K562 (cell line): ENCODE measurements at regions not wholly inside any gene's neighbourhood (a gene's known extent, or its start where the extent isn't known, plus 50 kb on each side); places are given as distances from the start of the nearest gene placed in this dataset.

ENCODE experiments used
- BHLHE40 ChIP-seq: IDR thresholded peaks from 2 replicates; pipeline ENCODE4 v1.6.1; 2011; ENCODE audit warnings: low read length, improper control_type of control experiment
- CHD2 ChIP-seq: IDR thresholded peaks from 2 replicates; pipeline ENCODE4 v1.6.1; 2011; ENCODE audit warnings: low read depth, low read length
- CTCF ChIP-seq, 3 experiments: IDR thresholded peaks in 2 of 3; conservative IDR thresholded peaks in 1 of 3; 2 replicates each; pipeline ENCODE4 v1.5.1; 2011 to 2012; ENCODE audit warnings: low read length in 3 of 3, mild to moderate bottlenecking in 3 of 3, control low read depth in 2 of 3, improper control_type of control experiment in 1 of 3, inconsistent platforms in 1 of 3, low read depth in 1 of 3, mixed read lengths in 1 of 3, moderate library complexity in 1 of 3; ENCODE audit not compliant: insufficient read depth in 2 of 3
- EGR1 ChIP-seq: fragments of 450-650 bp; conservative IDR thresholded peaks from 2 replicates; pipeline ENCODE4 v1.6.1; 2017; ENCODE audit warnings: mild to moderate bottlenecking
- IRF2 ChIP-seq: sonication (generic); formaldehyde crosslinking; IDR thresholded peaks from 2 replicates; pipeline ENCODE4 v1.8.1; 2022; ENCODE audit warnings: mild to moderate bottlenecking, missing genetic modification reagents
- MTA1 ChIP-seq: fragments of 450-650 bp; IDR thresholded peaks from 2 replicates; pipeline ENCODE4 v1.6.1; 2017; ENCODE audit warnings: borderline replicate concordance
- MXI1 ChIP-seq: IDR thresholded peaks from 2 replicates; pipeline ENCODE4 v1.6.1; 2011; ENCODE audit warnings: low read depth, mild to moderate bottlenecking, improper control_type of control experiment, low read length
- MYBL2 ChIP-seq, 2 experiments: fragments of 450-650 bp in 1 of 2; sonication (generic) in 1 of 2; formaldehyde crosslinking in 1 of 2; IDR thresholded peaks; 2 replicates each; pipeline versions ENCODE4 v1.6.1 to v1.8.1; 2017 to 2022; ENCODE audit warnings: borderline replicate concordance in 1 of 2, inconsistent platforms in 1 of 2, low read depth in 1 of 2, mild to moderate bottlenecking in 1 of 2, missing genetic modification reagents in 1 of 2, moderate library complexity in 1 of 2
- NFIC ChIP-seq: fragments of 450-650 bp; IDR thresholded peaks from 2 replicates; pipeline ENCODE4 v1.6.1; 2017; ENCODE audit warnings: mild to moderate bottlenecking, inconsistent platforms
- POLR2AphosphoS5 ChIP-seq: IDR thresholded peaks from 2 replicates; pipeline ENCODE4 v1.6.1; 2011; ENCODE audit warnings: mild to moderate bottlenecking, low read depth, low read length, moderate library complexity; ENCODE audit not compliant: control insufficient read depth, insufficient read depth
- RCOR1 ChIP-seq, 2 experiments: IDR thresholded peaks; 2 replicates each; pipeline ENCODE4 v1.6.1; 2012; ENCODE audit warnings: low read depth in 2 of 2, low read length in 2 of 2, borderline replicate concordance in 1 of 2, improper control_type of control experiment in 1 of 2
- ZNF639 ChIP-seq, 2 experiments: fragments of 200-800 bp in 1 of 2; sonication (Bioruptor generic) in 1 of 2; sonication (generic) in 1 of 2; formaldehyde crosslinking in 1 of 2; IDR thresholded peaks in 1 of 2; conservative IDR thresholded peaks in 1 of 2; 2 replicates each; pipeline versions ENCODE4 v1.5.0 to v1.6.1; 2016 to 2020; ENCODE audit warnings: missing compliant biosample characterization in 1 of 2, missing genetic modification characterization in 1 of 2, missing genetic modification reagents in 1 of 2

- no peak for TF ChIP-seq RCOR1 (IDR thresholded peaks at IDR 0.05; ENCODE audit: borderline replicate concordance in 1 of 2, low read depth in 2 of 2, low read length in 2 of 2)
- TF ChIP-seq ZNF639 (CRISPR knock-in tag; conservative IDR thresholded peaks at IDR 0.05 in 1 of 2, IDR thresholded peaks at IDR 0.05 in 1 of 2): no peak
- TF ChIP-seq MTA1: no peak
- TF ChIP-seq MYBL2 (IDR thresholded peaks at IDR 0.05; ENCODE audit: low read depth): no peak
- TF ChIP-seq MYBL2 (CRISPR knock-in tag; IDR thresholded peaks at IDR 0.05; ENCODE audit: borderline replicate concordance): no peak
- TF ChIP-seq POLR2AphosphoS5: no peak
- TF ChIP-seq NFIC: no peak
- TF ChIP-seq MXI1: no peak
- no peak for TF ChIP-seq CTCF (IDR thresholded peaks at IDR 0.05 in 2 of 3, conservative IDR thresholded peaks at IDR 0.05 in 1 of 3; ENCODE audit: insufficient read depth in 2 of 3, low read depth in 1 of 3, low read length in 3 of 3)
- no peak for TF ChIP-seq EGR1
- TF ChIP-seq BHLHE40: no peak
- no peak for TF ChIP-seq IRF2 (CRISPR knock-in tag)
- no peak for TF ChIP-seq CHD2
Observed at GRCh38 chr20:56909918-56910714, 281.0 kb downstream of the TFAP2C start.
